ENCODE measurements at regions not wholly inside any gene's neighbourhood (a gene's known extent, or its start where the extent isn't known, plus 50 kb on each side); places are given as distances from the start of the nearest gene placed in this dataset.

- no peak for DNase-seq (ENCODE audit: low read depth in 3 of 3)
Observed at GRCh38 chr13:62678039-62678438, 1262.4 kb upstream of the PCDH20 start.

- DNase-seq (ENCODE audit: low read depth in 3 of 3) = no peak
Observed at GRCh38 chr13:62663767-62664166, 1248.1 kb upstream of the PCDH20 start.

- DNase-seq (ENCODE audit: low read depth in 3 of 3) = no peak
Observed at GRCh38 chr13:62659365-62659764, 1243.7 kb upstream of the PCDH20 start.

GRCh38 chr13:62653371-62653770 is 1237.7 kb upstream of the PCDH20 start:
- no peak for DNase-seq (ENCODE audit: low read depth in 3 of 3)

- DNase-seq (ENCODE audit: low read depth in 3 of 3) = no peak
Observed at GRCh38 chr13:62643799-62644524, 1228.3 kb upstream of the PCDH20 start.

GRCh38 chr13:62643007-62643483 is 1227.4 kb upstream of the PCDH20 start:
- DNase-seq (ENCODE audit: low read depth in 3 of 3) = peak in 2 of 3 donors; percentile 7 to 9

- DNase-seq (ENCODE audit: low read depth in 3 of 3) = no peak
Observed at GRCh38 chr13:62635161-62635560, 1219.5 kb upstream of the PCDH20 start.

GRCh38 chr13:62633448-62633847 is 1217.8 kb upstream of the PCDH20 start:
- no peak for DNase-seq (ENCODE audit: low read depth in 3 of 3)

GRCh38 chr13:62631619-62632018 is 1216.0 kb upstream of the PCDH20 start:
- DNase-seq (ENCODE audit: low read depth in 3 of 3) = no peak

- DNase-seq (ENCODE audit: low read depth in 3 of 3) = no peak
Observed at GRCh38 chr13:62631124-62631523, 1215.5 kb upstream of the PCDH20 start.

GRCh38 chr13:62629618-62630017 is 1214.0 kb upstream of the PCDH20 start:
- no peak for DNase-seq (ENCODE audit: low read depth in 3 of 3)

GRCh38 chr13:62627226-62627625 is 1211.6 kb upstream of the PCDH20 start:
- DNase-seq (ENCODE audit: low read depth in 3 of 3) = no peak

- no peak for DNase-seq (ENCODE audit: low read depth in 3 of 3)
Observed at GRCh38 chr13:62626771-62627170, 1211.1 kb upstream of the PCDH20 start.

GRCh38 chr13:62625214-62625881 is 1209.7 kb upstream of the PCDH20 start:
- DNase-seq (ENCODE audit: low read depth in 3 of 3) = no peak

GRCh38 chr13:62613819-62614218 is 1198.2 kb upstream of the PCDH20 start:
- DNase-seq (ENCODE audit: low read depth in 3 of 3) = no peak

GRCh38 chr13:62611343-62611742 is 1195.7 kb upstream of the PCDH20 start:
- no peak for DNase-seq (ENCODE audit: low read depth in 3 of 3)

- no peak for DNase-seq (ENCODE audit: low read depth in 3 of 3)
Observed at GRCh38 chr13:62598708-62599107, 1183.1 kb upstream of the PCDH20 start.

GRCh38 chr13:62595976-62596375 is 1180.3 kb upstream of the PCDH20 start:
- no peak for DNase-seq (ENCODE audit: low read depth in 3 of 3)

- DNase-seq (ENCODE audit: low read depth in 3 of 3) = no peak
Observed at GRCh38 chr13:62593804-62594203, 1178.2 kb upstream of the PCDH20 start.

GRCh38 chr13:62583466-62583865 is 1167.8 kb upstream of the PCDH20 start:
- no peak for DNase-seq (ENCODE audit: low read depth in 3 of 3)

- DNase-seq (ENCODE audit: low read depth in 3 of 3) = no peak
Observed at GRCh38 chr13:62578402-62578801, 1162.8 kb upstream of the PCDH20 start.

GRCh38 chr13:62564770-62565169 is 1149.1 kb upstream of the PCDH20 start:
- DNase-seq (ENCODE audit: low read depth in 3 of 3) = no peak

GRCh38 chr13:62563251-62563650 is 1147.6 kb upstream of the PCDH20 start:
- DNase-seq (ENCODE audit: low read depth in 3 of 3) = no peak
